Muscle of leg (tissue), 3 donors: ENCODE measurements at regions not wholly inside any gene's neighbourhood (a gene's known extent, or its start where the extent isn't known, plus 50 kb on each side); places are given as distances from the start of the nearest gene placed in this dataset.
"Not testable (repeated sequence)": the region's sequence is repeated elsewhere in the genome, so short reads cannot be mapped to it uniquely, and the experiment has no call there.

Experiments
- DNase-seq: peaks from one replicate; pipeline ENCODE4 v3.0.0; 2013
- H3K27ac ChIP-seq: one replicate; pipeline ENCODE4 v1.5.1; 2013; ENCODE audit warnings: mild to moderate bottlenecking, low read length, control low read depth
- H3K27me3 ChIP-seq: one replicate; pipeline ENCODE4 v1.6.1; 2013; ENCODE audit warnings: low read length; ENCODE audit not compliant: control insufficient read depth, insufficient read depth
- H3K36me3 ChIP-seq: one replicate; pipeline ENCODE4 v1.6.1; 2013; ENCODE audit warnings: low read length; ENCODE audit not compliant: control insufficient read depth, insufficient read depth
- H3K4me1 ChIP-seq: one replicate; pipeline ENCODE4 v1.6.1; 2013; ENCODE audit warnings: low read length; ENCODE audit not compliant: control insufficient read depth, insufficient read depth
- H3K4me3 ChIP-seq: one replicate; pipeline ENCODE4 v1.5.1; 2013; ENCODE audit warnings: low read length, control low read depth
- H3K9me3 ChIP-seq: replicated peaks from 2 replicates; pipeline ENCODE4 v1.6.1; 2013; ENCODE audit warnings: low read depth, low read length; ENCODE audit not compliant: control insufficient read depth
- WGBS: methylation state at CpG from one replicate; pipeline ENCODE4 v1.1.5; 2013; ENCODE audit warnings: missing lambda C conversion rate; ENCODE audit not compliant: insufficient coverage; 5-methylcytosine and 5-hydroxymethylcytosine counted together

DNA sequence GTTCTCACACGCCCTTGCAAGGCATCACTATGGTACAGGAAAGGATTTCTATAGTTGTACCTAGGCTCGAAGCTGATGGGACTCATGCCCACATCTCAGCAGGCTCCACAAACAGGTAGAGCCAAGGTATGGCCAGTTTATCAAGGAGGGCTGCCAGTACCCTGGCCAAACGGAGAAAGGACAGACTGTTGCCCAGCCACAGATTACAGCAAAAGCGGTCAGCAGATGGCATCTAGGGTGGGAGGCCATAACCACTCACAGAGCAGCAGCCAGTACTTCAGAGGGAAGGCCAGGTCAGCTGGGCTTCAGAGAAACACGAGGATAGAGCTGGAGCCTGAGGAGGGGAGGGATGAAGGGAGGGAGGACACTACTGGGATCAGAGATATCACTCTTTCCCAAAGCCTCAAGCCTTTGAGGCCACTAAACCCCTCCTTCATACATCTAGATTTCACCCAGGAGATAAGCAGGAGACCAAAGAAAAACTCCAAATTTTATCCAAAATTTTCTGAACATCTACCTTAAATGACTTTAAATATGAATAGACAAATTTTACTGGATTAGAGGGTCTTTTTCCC lies 904.2 kb upstream of the NXPH2 start:
- no peaks in the 10 kb centered on the region for H3K27me3 ChIP-seq
- no peaks in the 10 kb centered on the region for H3K36me3 ChIP-seq
- no peak overlapping the region for H3K27ac ChIP-seq
- no peak overlapping the region for H3K4me3 ChIP-seq
- H3K9me3 ChIP-seq = no peaks in the 10 kb centered on the region
- H3K4me1 ChIP-seq = no peaks in the 10 kb centered on the region
- DNase-seq = no peak
- 84% methylated on average over 4 of the region's 5 CpGs for WGBS

DNA sequence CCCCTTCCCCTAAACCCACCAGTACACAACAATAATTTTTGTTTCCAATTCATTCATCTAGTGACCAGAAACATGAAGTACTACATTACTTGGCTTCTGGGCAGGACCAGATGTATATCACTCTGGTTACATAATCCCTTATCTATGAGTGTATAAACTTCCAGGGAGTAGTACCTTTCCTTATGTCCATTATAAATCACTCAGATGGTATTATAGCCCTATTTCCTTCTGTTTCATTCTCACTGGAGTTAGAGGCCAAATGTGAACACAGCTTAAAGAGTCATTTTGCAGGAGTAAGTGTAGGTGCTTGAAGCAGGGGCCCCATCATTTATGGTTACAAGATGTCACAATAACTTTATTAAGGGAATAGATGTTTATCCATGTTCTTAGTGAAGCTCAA lies 894.4 kb upstream of the NXPH2 start:
- H3K4me3 ChIP-seq = no peak overlapping the region
- no peaks in the 10 kb centered on the region for H3K27me3 ChIP-seq
- no peaks in the 10 kb centered on the region for H3K4me1 ChIP-seq
- no peaks in the 10 kb centered on the region for H3K36me3 ChIP-seq
- H3K9me3 ChIP-seq = no peaks in the 10 kb centered on the region
- H3K27ac ChIP-seq = no peak overlapping the region
- no peak for DNase-seq

DNA sequence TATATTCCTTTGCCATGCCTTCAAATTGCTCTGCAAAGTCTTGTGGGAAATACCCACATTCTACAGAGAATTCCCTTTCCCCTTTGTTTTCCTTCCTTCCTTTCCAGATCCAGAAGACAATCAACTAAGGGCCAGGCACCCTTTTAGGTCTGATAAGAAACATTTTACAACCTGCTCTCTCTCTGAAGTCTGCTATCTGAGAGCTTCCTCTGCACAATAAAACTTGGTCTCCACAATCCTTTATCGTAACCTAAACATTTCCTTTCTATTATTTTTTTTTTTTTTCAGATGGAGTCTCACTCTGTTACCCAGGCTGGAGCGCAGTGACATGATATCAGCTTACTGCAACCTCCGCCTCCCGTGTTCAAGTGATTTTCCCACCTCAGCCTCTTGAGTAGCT lies 893.3 kb upstream of the NXPH2 start:
- WGBS = 60% methylated on average over 4 of the region's 4 CpGs

DNA sequence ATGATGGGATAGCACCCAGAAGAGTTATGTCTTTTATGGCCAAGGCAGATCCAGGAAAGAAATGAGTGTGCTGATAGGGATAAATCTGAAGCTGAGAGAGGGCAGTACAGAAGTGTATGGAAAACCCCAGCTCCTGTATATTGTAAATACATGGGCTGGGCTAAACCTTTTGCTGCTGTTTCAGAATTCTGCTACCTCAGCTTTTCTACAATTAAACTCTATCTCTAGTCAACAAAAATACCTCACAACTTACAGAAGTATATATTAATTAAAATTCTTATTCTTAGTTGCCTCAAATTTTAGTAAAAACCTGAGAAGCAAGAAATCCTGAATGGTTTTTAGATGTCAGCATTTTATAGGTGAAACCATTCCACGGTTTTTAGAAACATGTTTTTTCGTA lies 889.5 kb upstream of the NXPH2 start:
- no CpG with 5 or more reads among the region's 2 CpGs for WGBS

More for the DNA sequence above, 893.3 kb upstream of the NXPH2 start:
- H3K27me3 ChIP-seq, H3K36me3 ChIP-seq, H3K9me3 ChIP-seq, H3K27ac ChIP-seq, H3K4me3 ChIP-seq, DNase-seq, H3K4me1 ChIP-seq: not testable (repeated sequence)

DNA sequence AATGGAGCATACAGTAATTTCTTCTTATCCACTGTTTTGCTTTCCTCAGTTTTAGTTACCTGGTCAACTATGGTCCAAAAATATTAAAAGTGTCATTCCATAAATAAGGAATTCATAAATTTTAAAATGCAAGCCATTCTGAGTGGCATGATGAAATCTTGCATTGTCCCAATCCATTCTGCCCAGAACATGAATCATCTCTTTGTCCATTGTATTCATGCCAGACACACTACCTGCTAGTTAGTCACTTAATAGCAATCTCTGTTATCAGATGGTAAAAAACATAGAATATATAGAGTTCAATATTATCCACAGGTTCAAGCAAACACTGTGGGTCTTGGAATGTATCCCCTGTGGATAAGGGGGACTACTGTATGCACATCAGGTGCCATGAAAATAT lies 872.2 kb upstream of the NXPH2 start:
- H3K9me3 ChIP-seq = peaks cover 2% of the 10 kb centered on the region
- no peak for DNase-seq
- H3K4me3 ChIP-seq = no peak overlapping the region
- H3K27ac ChIP-seq = no peak overlapping the region
- no peaks in the 10 kb centered on the region for H3K4me1 ChIP-seq
- no peaks in the 10 kb centered on the region for H3K36me3 ChIP-seq
- no peaks in the 10 kb centered on the region for H3K27me3 ChIP-seq

More for the DNA sequence above, 889.5 kb upstream of the NXPH2 start:
- H3K36me3 ChIP-seq = no peaks in the 10 kb centered on the region
- H3K27ac ChIP-seq = no peak overlapping the region
- H3K9me3 ChIP-seq = no peaks in the 10 kb centered on the region
- no peaks in the 10 kb centered on the region for H3K27me3 ChIP-seq
- DNase-seq = no peak
- no peak overlapping the region for H3K4me3 ChIP-seq
- no peaks in the 10 kb centered on the region for H3K4me1 ChIP-seq

DNA sequence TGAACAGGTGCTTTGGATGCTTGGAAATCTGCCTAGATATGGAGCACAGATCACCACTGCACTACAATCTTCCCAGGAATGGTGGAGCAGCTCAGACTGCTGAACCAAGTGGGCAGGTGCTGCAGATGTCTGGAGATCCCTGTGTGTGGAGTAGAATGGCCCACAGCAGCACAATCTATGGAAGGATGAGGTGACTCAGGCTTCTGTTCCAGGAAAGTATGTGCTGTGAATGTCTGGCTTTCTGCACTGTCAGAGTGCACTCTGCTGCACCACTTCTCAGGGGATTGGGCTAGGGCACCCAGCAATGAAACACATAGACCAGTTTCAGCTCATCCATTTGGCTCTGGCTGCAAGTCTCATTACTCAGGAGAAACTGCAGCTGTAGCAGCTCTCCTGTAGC lies 865.4 kb upstream of the NXPH2 start:
- no peak overlapping the region for H3K4me3 ChIP-seq
- no peaks in the 10 kb centered on the region for H3K27me3 ChIP-seq
- H3K9me3 ChIP-seq = peaks cover 22% of the 10 kb centered on the region
- no peaks in the 10 kb centered on the region for H3K4me1 ChIP-seq
- no peak overlapping the region for H3K27ac ChIP-seq
- DNase-seq = no peak
- H3K36me3 ChIP-seq = no peaks in the 10 kb centered on the region

DNA sequence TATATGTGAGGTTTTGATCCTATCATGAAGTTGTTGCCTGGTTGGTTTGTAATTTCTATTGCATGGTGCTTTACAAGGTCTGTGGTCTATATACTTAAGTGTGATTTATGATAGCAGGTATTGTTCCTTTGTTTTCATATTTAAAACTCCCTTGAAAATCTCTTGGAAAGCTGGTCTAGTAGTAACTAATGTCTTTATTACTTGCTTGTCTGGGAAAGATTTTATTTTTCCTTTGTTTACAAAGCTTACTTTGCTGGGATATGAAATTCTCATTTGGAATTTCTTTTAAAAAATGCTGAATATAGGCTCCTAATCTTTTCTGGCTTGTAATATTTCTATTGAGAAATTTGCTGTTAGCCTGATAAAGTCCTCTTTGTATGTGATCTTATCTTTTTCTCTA lies 862.9 kb upstream of the NXPH2 start:
- Histone ChIP-seq H3K27ac (no peak overlapping the region), H3K4me1 (no peaks in the 10 kb centered on the region), H3K4me3 (no peak overlapping the region), H3K9me3 (peaks cover 20% of the 10 kb centered on the region), H3K27me3 (no peaks in the 10 kb centered on the region), H3K36me3 (no peaks in the 10 kb centered on the region)
- DNase-seq = no peak

DNA sequence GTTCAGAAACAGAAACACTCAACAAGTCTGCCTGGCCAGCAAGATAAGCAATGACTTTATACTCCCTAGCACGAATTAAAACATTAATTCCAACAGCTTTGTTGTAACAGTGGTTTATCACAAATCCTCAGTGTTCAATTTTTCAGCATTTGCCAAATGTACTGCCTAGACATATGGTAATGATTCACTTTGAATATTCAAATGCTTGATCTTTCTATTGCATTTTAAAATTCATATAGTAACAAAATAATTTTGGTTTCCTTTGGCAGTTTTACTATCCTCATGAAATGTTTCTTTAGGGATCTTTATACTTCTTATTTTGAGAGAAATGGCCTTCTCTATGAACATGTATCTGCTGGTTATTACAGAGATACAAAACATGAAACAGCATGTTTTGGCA lies 851.8 kb upstream of the NXPH2 start:
- Histone ChIP-seq H3K36me3 (no peaks in the 10 kb centered on the region), H3K4me3 (no peak overlapping the region), H3K4me1 (no peaks in the 10 kb centered on the region), H3K27me3 (no peaks in the 10 kb centered on the region), H3K9me3 (peaks cover 2% of the 10 kb centered on the region), H3K27ac (no peak overlapping the region)
- DNase-seq = peak; percentile 48
- WGBS = no CpG with 5 or more reads among the region's 1 CpG

DNA sequence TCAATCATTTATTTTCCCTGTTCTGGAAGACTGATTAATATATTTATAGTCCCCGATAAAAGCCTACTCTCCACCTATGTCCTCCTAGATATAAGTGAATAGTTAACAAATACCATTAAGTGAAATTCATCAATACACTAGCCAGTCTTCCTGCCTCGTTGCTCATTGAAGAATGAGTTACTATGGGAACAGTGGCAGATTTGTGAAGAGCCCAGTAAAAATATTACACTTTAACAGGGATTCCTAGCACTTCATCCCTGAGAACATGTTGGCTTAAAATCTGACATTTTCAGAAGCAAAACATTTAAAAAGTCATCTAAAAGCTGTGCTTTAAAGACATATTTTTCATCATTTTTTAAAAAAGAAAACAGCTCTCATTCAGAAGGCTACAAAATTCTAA lies 848.7 kb upstream of the NXPH2 start:
- no peaks in the 10 kb centered on the region for H3K9me3 ChIP-seq
- no peak for DNase-seq
- H3K4me1 ChIP-seq = no peaks in the 10 kb centered on the region
- no peaks in the 10 kb centered on the region for H3K36me3 ChIP-seq
- H3K27me3 ChIP-seq = no peaks in the 10 kb centered on the region
- no CpG with 5 or more reads among the region's 2 CpGs for WGBS
- H3K4me3 ChIP-seq = no peak overlapping the region
- H3K27ac ChIP-seq = no peak overlapping the region

DNA sequence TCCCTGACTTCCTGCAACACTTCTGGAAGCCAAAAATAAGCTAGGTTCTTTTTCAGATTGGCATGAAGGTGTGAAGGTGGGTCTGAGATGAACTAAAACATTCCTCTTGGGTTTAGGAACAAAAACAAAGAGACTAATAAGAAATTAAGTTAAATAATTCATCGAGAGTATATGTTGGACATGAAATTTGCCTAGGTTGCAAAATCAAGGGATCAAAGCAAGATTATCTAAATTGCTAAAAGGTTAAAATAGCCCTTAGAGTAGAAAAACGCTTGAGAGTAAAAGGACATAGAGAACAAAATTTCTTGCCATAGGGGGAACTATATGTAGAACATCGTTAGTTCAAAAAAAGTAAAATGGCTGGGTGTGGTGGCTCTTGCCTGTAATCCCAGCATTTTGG lies 845.9 kb upstream of the NXPH2 start:
- Histone ChIP-seq H3K27ac (no peak overlapping the region), H3K9me3 (no peaks in the 10 kb centered on the region), H3K4me3 (no peak overlapping the region), H3K27me3 (no peaks in the 10 kb centered on the region), H3K36me3 (no peaks in the 10 kb centered on the region), H3K4me1 (no peaks in the 10 kb centered on the region)
- no peak for DNase-seq
- WGBS = 84% methylated on average over 3 of the region's 3 CpGs

DNA sequence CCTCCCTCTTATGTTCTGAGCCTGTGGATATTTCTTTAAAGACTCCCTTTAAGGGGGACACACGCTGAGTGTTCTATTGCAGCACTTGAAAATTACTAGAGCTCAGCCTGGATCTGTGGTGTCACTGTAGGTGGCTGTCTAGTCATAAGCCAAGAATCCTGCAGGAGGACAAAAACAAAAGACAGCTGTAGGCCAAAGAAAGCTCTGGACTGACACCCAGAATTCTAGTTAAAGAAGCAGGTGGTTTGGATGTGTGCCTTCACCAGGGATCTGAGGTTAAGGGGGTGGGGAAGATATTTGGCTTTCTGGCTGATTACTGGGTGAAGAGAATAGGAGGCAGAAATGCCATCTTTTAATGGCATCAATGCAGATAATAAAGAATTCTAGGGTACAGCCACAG lies 842.5 kb upstream of the NXPH2 start:
- H3K9me3 ChIP-seq = peaks cover 3% of the 10 kb centered on the region
- H3K27ac ChIP-seq = no peak overlapping the region
- H3K4me3 ChIP-seq = no peak overlapping the region
- DNase-seq = peak; percentile 4
- no peaks in the 10 kb centered on the region for H3K27me3 ChIP-seq
- no peaks in the 10 kb centered on the region for H3K4me1 ChIP-seq
- no peaks in the 10 kb centered on the region for H3K36me3 ChIP-seq
- WGBS = 40% methylated on average over 1 of the region's 1 CpG
